ENCODE measurements at regions not wholly inside any gene's neighbourhood (a gene's known extent, or its start where the extent isn't known, plus 50 kb on each side); places are given as distances from the start of the nearest gene placed in this dataset.

GRCh38 chr3:43177085-43177484, 71.2 kb upstream of the POMGNT2 start:
- Mint-ChIP-seq H3K27me3 (ENCODE audit: unreplicated experiment) (no peaks in the 10 kb centered on the region), H3K9me3 (ENCODE audit: unreplicated experiment) (peaks cover 2% of the 10 kb centered on the region), H3K4me1 (ENCODE audit: low read depth, unreplicated experiment) (peaks cover 17% of the 10 kb centered on the region), H3K4me3 (ENCODE audit: unreplicated experiment) (no peak overlapping the region), H3K36me3 (ENCODE audit: unreplicated experiment) (peaks cover 16% of the 10 kb centered on the region), H3K27ac (ENCODE audit: unreplicated experiment) (peak overlapping the region; percentile 31)
- DNase-seq: no peak
- TF ChIP-seq, protein P1, sequence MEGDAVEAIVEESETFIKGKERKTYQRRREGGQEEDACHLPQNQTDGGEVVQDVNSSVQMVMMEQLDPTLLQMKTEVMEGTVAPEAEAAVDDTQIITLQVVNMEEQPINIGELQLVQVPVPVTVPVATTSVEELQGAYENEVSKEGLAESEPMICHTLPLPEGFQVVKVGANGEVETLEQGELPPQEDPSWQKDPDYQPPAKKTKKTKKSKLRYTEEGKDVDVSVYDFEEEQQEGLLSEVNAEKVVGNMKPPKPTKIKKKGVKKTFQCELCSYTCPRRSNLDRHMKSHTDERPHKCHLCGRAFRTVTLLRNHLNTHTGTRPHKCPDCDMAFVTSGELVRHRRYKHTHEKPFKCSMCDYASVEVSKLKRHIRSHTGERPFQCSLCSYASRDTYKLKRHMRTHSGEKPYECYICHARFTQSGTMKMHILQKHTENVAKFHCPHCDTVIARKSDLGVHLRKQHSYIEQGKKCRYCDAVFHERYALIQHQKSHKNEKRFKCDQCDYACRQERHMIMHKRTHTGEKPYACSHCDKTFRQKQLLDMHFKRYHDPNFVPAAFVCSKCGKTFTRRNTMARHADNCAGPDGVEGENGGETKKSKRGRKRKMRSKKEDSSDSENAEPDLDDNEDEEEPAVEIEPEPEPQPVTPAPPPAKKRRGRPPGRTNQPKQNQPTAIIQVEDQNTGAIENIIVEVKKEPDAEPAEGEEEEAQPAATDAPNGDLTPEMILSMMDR (IDR thresholded peaks at IDR 0.05; ENCODE audit: partially characterized antibody, unreplicated experiment): no peak

GRCh38 chr3:43176666-43177065, 70.8 kb upstream of the POMGNT2 start:
- DNase-seq: no peak
- peak overlapping the region; percentile 59 for H3K27ac Mint-ChIP-seq (ENCODE audit: unreplicated experiment)

DNA sequence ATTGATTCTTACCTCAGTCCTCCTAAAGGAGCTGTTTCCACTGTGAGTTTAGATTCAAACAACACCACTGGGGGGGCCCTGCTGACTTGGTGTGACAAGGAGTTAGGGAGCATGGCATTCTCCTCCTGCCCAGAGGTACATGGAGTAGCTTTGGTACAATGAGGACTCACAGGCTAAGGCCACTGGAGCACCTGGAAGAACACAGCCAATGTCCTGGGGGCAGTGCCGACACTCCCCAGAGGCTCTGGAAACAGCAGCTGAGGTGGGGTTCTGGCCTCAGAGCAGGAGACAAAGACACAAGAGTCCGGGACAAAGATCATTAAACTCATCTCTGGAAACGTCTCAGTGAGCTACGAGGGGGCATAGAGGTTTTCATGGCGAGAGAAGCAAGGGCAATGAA, 69.7 kb upstream of the POMGNT2 start:
- peaks cover 2% of the 10 kb centered on the region for H3K9me3 Mint-ChIP-seq (ENCODE audit: unreplicated experiment)
- no peak overlapping the region for H3K27ac Mint-ChIP-seq (ENCODE audit: unreplicated experiment)
- no peaks in the 10 kb centered on the region for H3K27me3 Mint-ChIP-seq (ENCODE audit: unreplicated experiment)
- peaks cover 17% of the 10 kb centered on the region for H3K4me1 Mint-ChIP-seq (ENCODE audit: low read depth, unreplicated experiment)
- TF ChIP-seq, protein P1 (IDR thresholded peaks at IDR 0.05; ENCODE audit: partially characterized antibody, unreplicated experiment): no peak
- DNase-seq: no peak
- H3K36me3 Mint-ChIP-seq (ENCODE audit: unreplicated experiment): peaks cover 16% of the 10 kb centered on the region
- H3K4me3 Mint-ChIP-seq (ENCODE audit: unreplicated experiment): no peak overlapping the region

More at GRCh38 chr3:43176666-43177065, 70.8 kb upstream of the POMGNT2 start:
- TF ChIP-seq, protein P1 (IDR thresholded peaks at IDR 0.05; ENCODE audit: partially characterized antibody, unreplicated experiment): no peak
- Mint-ChIP-seq H3K4me1 (ENCODE audit: low read depth, unreplicated experiment) (peaks cover 17% of the 10 kb centered on the region), H3K4me3 (ENCODE audit: unreplicated experiment) (peak overlapping the region; percentile 27), H3K27me3 (ENCODE audit: unreplicated experiment) (no peaks in the 10 kb centered on the region), H3K9me3 (ENCODE audit: unreplicated experiment) (peaks cover 2% of the 10 kb centered on the region), H3K36me3 (ENCODE audit: unreplicated experiment) (peaks cover 16% of the 10 kb centered on the region)

- Mint-ChIP-seq H3K27ac (ENCODE audit: unreplicated experiment) (no peak overlapping the region), H3K9me3 (ENCODE audit: unreplicated experiment) (peaks cover 2% of the 10 kb centered on the region), H3K36me3 (ENCODE audit: unreplicated experiment) (peaks cover 16% of the 10 kb centered on the region), H3K27me3 (ENCODE audit: unreplicated experiment) (no peaks in the 10 kb centered on the region), H3K4me1 (ENCODE audit: low read depth, unreplicated experiment) (peaks cover 17% of the 10 kb centered on the region), H3K4me3 (ENCODE audit: unreplicated experiment) (no peak overlapping the region)
- TF ChIP-seq, protein P1 (IDR thresholded peaks at IDR 0.05; ENCODE audit: partially characterized antibody, unreplicated experiment): no peak
- DNase-seq: no peak
Measured at GRCh38 chr3:43173949-43174348, 68.1 kb upstream of the POMGNT2 start.

DNA sequence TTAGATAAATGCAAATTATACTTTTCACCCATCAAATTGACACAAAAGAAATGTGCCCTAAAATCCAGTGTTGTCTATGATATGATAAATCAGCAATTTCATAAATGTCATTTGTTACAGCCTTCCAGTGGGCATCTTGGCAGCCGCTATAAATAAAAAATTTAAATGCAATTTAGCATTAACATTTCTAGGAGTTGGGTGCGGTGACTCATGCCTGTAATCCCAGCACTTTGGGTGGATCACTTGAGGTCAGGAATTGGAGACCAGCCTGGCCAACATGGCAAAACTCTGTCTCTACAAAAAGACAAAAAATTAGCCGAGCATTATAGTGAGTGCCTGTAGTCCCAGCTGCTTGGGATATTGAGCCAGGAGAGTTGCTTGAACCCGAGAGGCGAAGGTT, 65.9 kb upstream of the POMGNT2 start:
- TF ChIP-seq, protein P1 (IDR thresholded peaks at IDR 0.05; ENCODE audit: partially characterized antibody, unreplicated experiment): no peak
- Mint-ChIP-seq H3K9me3 (ENCODE audit: unreplicated experiment) (peaks cover 2% of the 10 kb centered on the region), H3K4me1 (ENCODE audit: low read depth, unreplicated experiment) (peaks cover 13% of the 10 kb centered on the region), H3K27me3 (ENCODE audit: unreplicated experiment) (no peaks in the 10 kb centered on the region), H3K36me3 (ENCODE audit: unreplicated experiment) (peaks cover 16% of the 10 kb centered on the region), H3K4me3 (ENCODE audit: unreplicated experiment) (no peak overlapping the region), H3K27ac (ENCODE audit: unreplicated experiment) (no peak overlapping the region)
- DNase-seq: no peak

Measured in glutamatergic neuron (in vitro differentiated cells).